ENCODE measurements at regions not wholly inside any gene's neighbourhood (a gene's known extent, or its start where the extent isn't known, plus 50 kb on each side); places are given as distances from the start of the nearest gene placed in this dataset.

- Histone ChIP-seq H3K36me3 (no peaks in the 10 kb centered on the region), H3K27ac (no peak overlapping the region), H3K4me3 (no peak overlapping the region), H3K4me1 (no peaks in the 10 kb centered on the region), H3K9me3 (no peaks in the 10 kb centered on the region), H3K27me3 (peaks cover 10% of the 10 kb centered on the region)
- DNase-seq (ENCODE audit: low spot score in 2 of 2), result no peak
- TF ChIP-seq POLR2AphosphoS5 (IDR thresholded peaks at IDR 0.05), result no peak
- no peak for TF ChIP-seq CTCF (IDR thresholded peaks at IDR 0.05)
- no peak for TF ChIP-seq EP300 (IDR thresholded peaks at IDR 0.05)
- TF ChIP-seq POLR2A (IDR thresholded peaks at IDR 0.05), result no peak
- WGBS, result 67% methylated on average over 3 of the region's 3 CpGs
These were observed 70.4 kb upstream of the FZD8 start for GRCh38 chr10:35712486-35712885.

- WGBS, result 61% methylated on average over 10 of the region's 15 CpGs
These were observed 69.7 kb upstream of the FZD8 start for GRCh38 chr10:35711615-35712411.

GRCh38 chr10:35707642-35708425 lies 65.7 kb upstream of the FZD8 start:
- Histone ChIP-seq H3K9me3 (peaks cover 3% of the 10 kb centered on the region), H3K4me3 (no peak overlapping the region), H3K27ac (no peak overlapping the region), H3K36me3 (no peaks in the 10 kb centered on the region), H3K27me3 (peaks cover 10% of the 10 kb centered on the region), H3K4me1 (no peaks in the 10 kb centered on the region)
- WGBS, result 77% methylated on average over 2 of the region's 2 CpGs
- DNase-seq (ENCODE audit: low spot score in 2 of 2), result no peak
- TF ChIP-seq POLR2AphosphoS5 (IDR thresholded peaks at IDR 0.05) (no peak), CTCF (IDR thresholded peaks at IDR 0.05) (no peak), POLR2A (IDR thresholded peaks at IDR 0.05) (no peak), EP300 (IDR thresholded peaks at IDR 0.05) (no peak)

More at GRCh38 chr10:35711615-35712411, 69.7 kb upstream of the FZD8 start:
- no peak overlapping the region for H3K27ac ChIP-seq
- no peaks in the 10 kb centered on the region for H3K36me3 ChIP-seq
- TF ChIP-seq EP300 (IDR thresholded peaks at IDR 0.05), result no peak
- no peak for TF ChIP-seq CTCF (IDR thresholded peaks at IDR 0.05)
- no peak for TF ChIP-seq POLR2A (IDR thresholded peaks at IDR 0.05)
- TF ChIP-seq POLR2AphosphoS5 (IDR thresholded peaks at IDR 0.05), result no peak
- H3K9me3 ChIP-seq, result peaks cover 3% of the 10 kb centered on the region
- no peaks in the 10 kb centered on the region for H3K4me1 ChIP-seq
- no peak for DNase-seq (ENCODE audit: low spot score in 2 of 2)
- H3K4me3 ChIP-seq, result no peak overlapping the region
- peaks cover 10% of the 10 kb centered on the region for H3K27me3 ChIP-seq

- DNase-seq (ENCODE audit: low spot score in 2 of 2), result no peak
- no peaks in the 10 kb centered on the region for H3K4me1 ChIP-seq
- H3K4me3 ChIP-seq, result no peak overlapping the region
- peaks cover 3% of the 10 kb centered on the region for H3K9me3 ChIP-seq
- no peak overlapping the region for H3K27ac ChIP-seq
- TF ChIP-seq EP300 (IDR thresholded peaks at IDR 0.05) (no peak), POLR2AphosphoS5 (IDR thresholded peaks at IDR 0.05) (no peak), CTCF (IDR thresholded peaks at IDR 0.05) (no peak), POLR2A (IDR thresholded peaks at IDR 0.05) (no peak)
- H3K27me3 ChIP-seq, result peaks cover 4% of the 10 kb centered on the region
- no peaks in the 10 kb centered on the region for H3K36me3 ChIP-seq
- 92% methylated on average over 3 of the region's 3 CpGs for WGBS
These were observed 64.9 kb upstream of the FZD8 start for GRCh38 chr10:35706959-35707358.

GRCh38 chr10:35705671-35706070 lies 63.6 kb upstream of the FZD8 start:
- no peak for DNase-seq (ENCODE audit: low spot score in 2 of 2)
- TF ChIP-seq EP300 (IDR thresholded peaks at IDR 0.05), result no peak
- TF ChIP-seq CTCF (IDR thresholded peaks at IDR 0.05), result no peak
- no peak for TF ChIP-seq POLR2AphosphoS5 (IDR thresholded peaks at IDR 0.05)
- TF ChIP-seq POLR2A (IDR thresholded peaks at IDR 0.05), result no peak
- H3K27me3 ChIP-seq, result peaks cover 7% of the 10 kb centered on the region
- peaks cover 3% of the 10 kb centered on the region for H3K9me3 ChIP-seq
- H3K4me3 ChIP-seq, result no peak overlapping the region
- WGBS, result 82% methylated on average over 2 of the region's 2 CpGs
- no peak overlapping the region for H3K27ac ChIP-seq
- no peaks in the 10 kb centered on the region for H3K4me1 ChIP-seq
- no peaks in the 10 kb centered on the region for H3K36me3 ChIP-seq
